GM21619 (cell line): ENCODE measurements at regions not wholly inside any gene's neighbourhood (a gene's known extent, or its start where the extent isn't known, plus 50 kb on each side); places are given as distances from the start of the nearest gene placed in this dataset.

ENCODE experiments used
- ATAC-seq: cut with Tn5 transposase; IDR thresholded peaks from one replicate; pipeline ENCODE4 v1.9.1; 2021; ENCODE audit not compliant: unreplicated experiment

- no peak for ATAC-seq
Measured at GRCh38 chr3:105199217-105199616, 167.5 kb upstream of the ALCAM start.

GRCh38 chr3:105210141-105210540, 156.6 kb upstream of the ALCAM start:
- ATAC-seq: no peak

- ATAC-seq: no peak
Measured at GRCh38 chr3:105214590-105214989, 152.1 kb upstream of the ALCAM start.

- ATAC-seq: no peak
Measured at GRCh38 chr3:105222568-105223093, 144.1 kb upstream of the ALCAM start.

GRCh38 chr3:105223815-105224214, 142.9 kb upstream of the ALCAM start:
- ATAC-seq: no peak

- ATAC-seq: no peak
Measured at GRCh38 chr3:105228696-105229095, 138.0 kb upstream of the ALCAM start.

GRCh38 chr3:105232553-105232952, 134.2 kb upstream of the ALCAM start:
- no peak for ATAC-seq

GRCh38 chr3:105233010-105233409, 133.7 kb upstream of the ALCAM start:
- ATAC-seq: no peak

- no peak for ATAC-seq
Measured at GRCh38 chr3:105235221-105235620, 131.5 kb upstream of the ALCAM start.

- no peak for ATAC-seq
Measured at GRCh38 chr3:105235785-105236184, 130.9 kb upstream of the ALCAM start.

- no peak for ATAC-seq
Measured at GRCh38 chr3:105238367-105238766, 128.3 kb upstream of the ALCAM start.

- no peak for ATAC-seq
Measured at GRCh38 chr3:105243076-105243475, 123.6 kb upstream of the ALCAM start.

- ATAC-seq: no peak
Measured at GRCh38 chr3:105246536-105246935, 120.2 kb upstream of the ALCAM start.

- ATAC-seq: no peak
Measured at GRCh38 chr3:105253225-105253624, 113.5 kb upstream of the ALCAM start.

- ATAC-seq: no peak
Measured at GRCh38 chr3:105254154-105254553, 112.6 kb upstream of the ALCAM start.

GRCh38 chr3:105255350-105255749, 111.4 kb upstream of the ALCAM start:
- ATAC-seq: no peak

- no peak for ATAC-seq
Measured at GRCh38 chr3:105259496-105259895, 107.2 kb upstream of the ALCAM start.

- ATAC-seq: no peak
Measured at GRCh38 chr3:105260385-105260784, 106.3 kb upstream of the ALCAM start.

GRCh38 chr3:105274536-105274935, 92.2 kb upstream of the ALCAM start:
- no peak for ATAC-seq

- no peak for ATAC-seq
Measured at GRCh38 chr3:105274958-105275357, 91.8 kb upstream of the ALCAM start.

GRCh38 chr3:105277656-105278055, 89.1 kb upstream of the ALCAM start:
- ATAC-seq: no peak

- no peak for ATAC-seq
Measured at GRCh38 chr3:105278688-105279087, 88.0 kb upstream of the ALCAM start.

GRCh38 chr3:105281989-105282388, 84.7 kb upstream of the ALCAM start:
- no peak for ATAC-seq

GRCh38 chr3:105284876-105285275, 81.8 kb upstream of the ALCAM start:
- no peak for ATAC-seq
